OCI-LY7 (cell line): ENCODE measurements at regions not wholly inside any gene's neighbourhood (a gene's known extent, or its start where the extent isn't known, plus 50 kb on each side); places are given as distances from the start of the nearest gene placed in this dataset.

Experiments
- EZH2phosphoT487 ChIP-seq: fragments of 200-600 bp; sonication (generic); IDR thresholded peaks from 2 replicates; pipeline ENCODE4 v1.6.1; 2018; ENCODE audit warnings: low read depth, borderline replicate concordance, mild to moderate bottlenecking, mixed run types, antibody characterized with exemption, low read length, moderate library complexity, mixed read lengths
- TF ChIP-seq, protein P1 (sequence below): fragments of 200-600 bp; sonication (generic); conservative IDR thresholded peaks from 2 replicates; pipeline ENCODE4 v1.5.1; 2014; ENCODE audit warnings: mild to moderate bottlenecking, antibody characterized with exemption, low read length, moderate library complexity, mixed read lengths

GRCh38 chr17:79153367-79154130 lies 78.9 kb downstream of the ENGASE start:
- TF ChIP-seq, protein P1, sequence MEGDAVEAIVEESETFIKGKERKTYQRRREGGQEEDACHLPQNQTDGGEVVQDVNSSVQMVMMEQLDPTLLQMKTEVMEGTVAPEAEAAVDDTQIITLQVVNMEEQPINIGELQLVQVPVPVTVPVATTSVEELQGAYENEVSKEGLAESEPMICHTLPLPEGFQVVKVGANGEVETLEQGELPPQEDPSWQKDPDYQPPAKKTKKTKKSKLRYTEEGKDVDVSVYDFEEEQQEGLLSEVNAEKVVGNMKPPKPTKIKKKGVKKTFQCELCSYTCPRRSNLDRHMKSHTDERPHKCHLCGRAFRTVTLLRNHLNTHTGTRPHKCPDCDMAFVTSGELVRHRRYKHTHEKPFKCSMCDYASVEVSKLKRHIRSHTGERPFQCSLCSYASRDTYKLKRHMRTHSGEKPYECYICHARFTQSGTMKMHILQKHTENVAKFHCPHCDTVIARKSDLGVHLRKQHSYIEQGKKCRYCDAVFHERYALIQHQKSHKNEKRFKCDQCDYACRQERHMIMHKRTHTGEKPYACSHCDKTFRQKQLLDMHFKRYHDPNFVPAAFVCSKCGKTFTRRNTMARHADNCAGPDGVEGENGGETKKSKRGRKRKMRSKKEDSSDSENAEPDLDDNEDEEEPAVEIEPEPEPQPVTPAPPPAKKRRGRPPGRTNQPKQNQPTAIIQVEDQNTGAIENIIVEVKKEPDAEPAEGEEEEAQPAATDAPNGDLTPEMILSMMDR, result no peak
- no peak for TF ChIP-seq EZH2phosphoT487
